ENCODE measurements at regions not wholly inside any gene's neighbourhood (a gene's known extent, or its start where the extent isn't known, plus 50 kb on each side); places are given as distances from the start of the nearest gene placed in this dataset.
A peak's percentile ranks its signal among the peaks of the same experiment; 100 is the strongest.

DNA sequence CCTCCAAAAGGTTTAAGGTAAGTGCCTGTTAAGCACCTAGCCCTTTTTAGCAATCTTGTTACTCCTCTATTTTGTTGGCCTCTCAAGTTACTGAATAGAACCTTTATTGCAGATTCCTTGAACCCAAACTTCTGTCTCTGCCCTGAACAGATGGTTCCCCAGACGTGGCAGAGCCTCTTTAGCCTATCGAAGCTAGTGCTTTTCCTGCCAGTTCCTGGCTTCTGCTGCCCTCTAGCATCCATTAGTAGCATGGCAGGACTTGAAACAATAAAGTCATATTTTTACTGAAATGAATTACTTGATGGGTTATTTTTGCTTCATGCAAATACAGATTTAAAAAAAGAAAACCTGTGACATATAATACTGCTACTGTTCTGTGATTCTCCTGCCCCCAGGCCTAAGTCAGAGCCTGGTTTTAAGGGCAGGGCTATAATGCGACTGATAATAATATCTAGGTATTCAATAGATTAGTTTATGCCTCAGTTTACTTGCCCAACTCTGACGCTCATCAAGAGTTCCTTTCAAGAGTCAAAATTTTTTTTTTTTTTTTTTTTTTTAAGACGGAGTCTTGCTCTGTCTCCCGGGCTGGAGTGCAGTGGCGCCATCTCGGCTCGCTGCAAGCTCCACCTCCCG, 84.3 kb upstream of the PHF14 start:
- intact Hi-C loops (cut with DNase I; ENCODE audit: low total_unique reads) = no loop called here

DNA sequence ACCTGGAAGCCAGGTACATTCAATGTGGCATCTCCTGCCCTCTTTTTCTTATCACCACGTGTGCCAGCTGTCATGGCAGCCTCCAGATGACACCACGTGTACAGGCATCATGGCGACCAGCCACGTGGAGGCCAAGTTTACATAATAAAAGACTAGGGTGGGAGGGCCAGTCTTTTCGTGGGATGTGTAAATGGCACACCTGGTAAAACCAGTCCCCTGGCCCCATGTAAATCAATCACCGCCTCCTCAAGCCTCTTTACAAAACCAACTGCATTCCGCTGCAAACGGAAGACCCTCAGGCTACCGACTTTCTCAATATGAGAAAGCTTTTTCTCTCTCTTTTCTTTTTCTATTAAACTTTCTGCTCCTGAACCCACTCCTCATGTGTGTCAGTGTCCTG, 65.1 kb upstream of the PHF14 start:
- no peaks in the 10 kb centered on the region for H3K36me3 ChIP-seq (ENCODE audit: low read depth, missing control alignments)
- H3K27ac ChIP-seq = no peak overlapping the region
- intact Hi-C loops (cut with DNase I; ENCODE audit: low total_unique reads) = no loop called here
- H3K27me3 ChIP-seq = no peaks in the 10 kb centered on the region
- H3K9me3 ChIP-seq = no peaks in the 10 kb centered on the region
- H3K4me1 ChIP-seq = no peaks in the 10 kb centered on the region
- DNase-seq = no peak
- no peak for TF ChIP-seq POLR2A (IDR thresholded peaks at IDR 0.05)
- TF ChIP-seq, protein P1, sequence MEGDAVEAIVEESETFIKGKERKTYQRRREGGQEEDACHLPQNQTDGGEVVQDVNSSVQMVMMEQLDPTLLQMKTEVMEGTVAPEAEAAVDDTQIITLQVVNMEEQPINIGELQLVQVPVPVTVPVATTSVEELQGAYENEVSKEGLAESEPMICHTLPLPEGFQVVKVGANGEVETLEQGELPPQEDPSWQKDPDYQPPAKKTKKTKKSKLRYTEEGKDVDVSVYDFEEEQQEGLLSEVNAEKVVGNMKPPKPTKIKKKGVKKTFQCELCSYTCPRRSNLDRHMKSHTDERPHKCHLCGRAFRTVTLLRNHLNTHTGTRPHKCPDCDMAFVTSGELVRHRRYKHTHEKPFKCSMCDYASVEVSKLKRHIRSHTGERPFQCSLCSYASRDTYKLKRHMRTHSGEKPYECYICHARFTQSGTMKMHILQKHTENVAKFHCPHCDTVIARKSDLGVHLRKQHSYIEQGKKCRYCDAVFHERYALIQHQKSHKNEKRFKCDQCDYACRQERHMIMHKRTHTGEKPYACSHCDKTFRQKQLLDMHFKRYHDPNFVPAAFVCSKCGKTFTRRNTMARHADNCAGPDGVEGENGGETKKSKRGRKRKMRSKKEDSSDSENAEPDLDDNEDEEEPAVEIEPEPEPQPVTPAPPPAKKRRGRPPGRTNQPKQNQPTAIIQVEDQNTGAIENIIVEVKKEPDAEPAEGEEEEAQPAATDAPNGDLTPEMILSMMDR (IDR thresholded peaks at IDR 0.05) = no peak
- 48 to 59% methylated on average over 9 of the region's 9 CpGs for WGBS, 2 donors
- H3K4me3 ChIP-seq = no peak overlapping the region

More for the DNA sequence above, 84.3 kb upstream of the PHF14 start:
- peak; percentile 58 for DNase-seq
- Histone ChIP-seq H3K27ac (no peak overlapping the region), H3K36me3 (ENCODE audit: low read depth, missing control alignments) (no peaks in the 10 kb centered on the region), H3K27me3 (no peaks in the 10 kb centered on the region), H3K9me3 (no peaks in the 10 kb centered on the region), H3K4me1 (no peaks in the 10 kb centered on the region), H3K4me3 (no peak overlapping the region)
- 44 to 59% methylated on average over 10 of the region's 10 CpGs for WGBS, 2 donors
- no peak for TF ChIP-seq POLR2A (IDR thresholded peaks at IDR 0.05)
- TF ChIP-seq, protein P1 (IDR thresholded peaks at IDR 0.05) = peak in 2 of 3 experiments; percentile 45 to 57

DNA sequence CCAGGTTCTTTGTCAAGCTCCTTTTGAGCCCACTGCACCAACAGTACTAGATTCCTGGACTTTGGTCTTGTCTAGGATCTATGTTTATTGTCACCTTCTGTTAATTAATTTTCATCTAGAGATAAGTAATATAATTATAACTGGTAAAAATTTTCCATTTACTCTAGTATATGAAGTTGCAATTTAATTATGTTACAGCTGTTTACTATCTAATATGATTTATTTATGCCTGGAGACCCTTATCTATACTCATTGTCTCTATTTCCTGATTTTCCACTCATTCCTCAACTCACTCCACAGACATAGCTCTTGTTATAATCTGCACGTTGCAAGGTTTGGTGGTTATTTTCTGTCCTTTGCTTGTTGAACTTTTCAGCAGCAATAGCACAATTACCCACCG, 63.2 kb upstream of the PHF14 start:
- intact Hi-C loops (cut with DNase I; ENCODE audit: low total_unique reads) = no loop called here
- TF ChIP-seq, protein P1 (IDR thresholded peaks at IDR 0.05) = no peak
- no peak for TF ChIP-seq POLR2A (IDR thresholded peaks at IDR 0.05)
- no peak overlapping the region for H3K27ac ChIP-seq

DNA sequence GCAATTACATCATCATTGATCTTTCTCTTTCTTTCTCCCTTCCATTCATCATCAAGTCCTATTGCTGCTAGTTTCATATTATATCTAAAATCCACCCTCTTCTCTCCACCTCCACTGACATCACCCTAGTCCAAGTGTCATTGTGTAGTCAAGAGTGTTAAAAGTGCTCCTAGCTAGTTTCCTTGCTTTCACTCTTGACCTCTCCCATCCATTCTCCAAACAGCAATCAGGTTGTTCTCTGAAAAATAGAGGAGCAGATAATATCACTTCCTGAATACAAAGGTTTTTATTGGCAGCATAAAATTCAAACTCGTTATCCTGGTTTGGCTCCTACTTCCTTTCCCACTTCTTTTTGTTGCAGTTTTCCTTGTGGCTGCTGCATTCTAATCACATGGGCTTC, 61.6 kb upstream of the PHF14 start:
- Histone ChIP-seq H3K9me3 (no peaks in the 10 kb centered on the region), H3K4me1 (no peaks in the 10 kb centered on the region), H3K36me3 (ENCODE audit: low read depth, missing control alignments) (no peaks in the 10 kb centered on the region), H3K27ac (no peak overlapping the region), H3K27me3 (no peaks in the 10 kb centered on the region), H3K4me3 (no peak overlapping the region)
- no peak for DNase-seq
- intact Hi-C loops (cut with DNase I; ENCODE audit: low total_unique reads) = no loop called here
- TF ChIP-seq, protein P1 (IDR thresholded peaks at IDR 0.05) = no peak
- TF ChIP-seq POLR2A (IDR thresholded peaks at IDR 0.05) = no peak
- WGBS, 2 donors = 71 to 81% methylated on average over 1 of the region's 1 CpG

More for the DNA sequence above, 63.2 kb upstream of the PHF14 start:
- 80 to 81% methylated on average over 2 of the region's 2 CpGs for WGBS, 2 donors
- Histone ChIP-seq H3K36me3 (ENCODE audit: low read depth, missing control alignments) (no peaks in the 10 kb centered on the region), H3K9me3 (no peaks in the 10 kb centered on the region), H3K4me3 (no peak overlapping the region), H3K27me3 (no peaks in the 10 kb centered on the region), H3K4me1 (no peaks in the 10 kb centered on the region)
- DNase-seq = no peak

DNA sequence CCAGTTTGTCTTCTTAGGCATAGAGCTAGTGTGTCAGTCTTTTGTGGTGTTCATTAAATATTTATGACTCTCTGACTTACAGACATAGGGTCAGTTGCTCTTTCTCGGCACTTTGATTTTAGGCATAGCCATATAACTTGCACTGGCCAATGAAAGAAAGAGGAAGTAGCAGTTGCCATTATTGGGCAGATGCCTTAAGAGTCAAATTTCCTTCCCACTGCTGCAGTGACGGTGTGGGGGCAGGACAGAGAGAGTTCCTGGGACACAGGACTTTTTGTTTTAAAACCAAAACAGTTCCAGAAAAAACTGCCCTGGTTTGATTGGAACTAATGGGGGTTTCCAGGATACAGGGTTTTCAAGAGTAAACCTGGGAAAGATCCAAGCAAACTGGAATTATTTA, 60.2 kb upstream of the PHF14 start:
- intact Hi-C loops (cut with DNase I; ENCODE audit: low total_unique reads) = no loop called here

More for the DNA sequence above, 60.2 kb upstream of the PHF14 start:
- Histone ChIP-seq H3K36me3 (ENCODE audit: low read depth, missing control alignments) (no peaks in the 10 kb centered on the region), H3K9me3 (no peaks in the 10 kb centered on the region), H3K4me3 (no peak overlapping the region), H3K4me1 (no peaks in the 10 kb centered on the region), H3K27ac (no peak overlapping the region), H3K27me3 (no peaks in the 10 kb centered on the region)
- TF ChIP-seq, protein P1 (IDR thresholded peaks at IDR 0.05) = no peak
- TF ChIP-seq POLR2A (IDR thresholded peaks at IDR 0.05) = no peak
- 60 to 63% methylated on average over 2 of the region's 2 CpGs for WGBS, 2 donors
- DNase-seq = no peak

All from testis (tissue), 2 donors.